SK-N-SH treated with all-trans-retinoic acid at 6 μM for 48 hours (cell line): ENCODE measurements at regions not wholly inside any gene's neighbourhood (a gene's known extent, or its start where the extent isn't known, plus 50 kb on each side); places are given as distances from the start of the nearest gene placed in this dataset.

Experiments
- GLIS3 ChIP-seq: fragments of 250-450 bp; sonication (Bioruptor Pico); IDR thresholded peaks from 2 replicates; pipeline ENCODE4 v1.5.0; 2020; ENCODE audit warnings: mild to moderate bottlenecking, moderate library complexity
- ISL1 ChIP-seq: fragments of 250-450 bp; sonication (Bioruptor Pico); IDR thresholded peaks from 2 replicates; pipeline ENCODE4 v2.1.2; 2022; ENCODE audit warnings: mild to moderate bottlenecking, moderate library complexity
- OSR1 ChIP-seq: fragments of 250-450 bp; sonication (Bioruptor Pico); IDR thresholded peaks from 2 replicates; pipeline ENCODE4 v1.8.0; 2022; ENCODE audit warnings: moderate library complexity, mild to moderate bottlenecking, inconsistent platforms
- RARB ChIP-seq: fragments of 250-450 bp; sonication (Bioruptor Pico); IDR thresholded peaks from 2 replicates; pipeline ENCODE4 v1.8.0; 2021; ENCODE audit warnings: mild to moderate bottlenecking, moderate library complexity
- SNAI2 ChIP-seq: fragments of 250-450 bp; sonication (Bioruptor Pico); IDR thresholded peaks from 2 replicates; pipeline ENCODE4 v1.5.0; 2020; ENCODE audit warnings: mild to moderate bottlenecking, moderate library complexity
- TCF4 ChIP-seq: fragments of 250-450 bp; sonication (Bioruptor Pico); IDR thresholded peaks from 2 replicates; pipeline ENCODE4 v1.8.0; 2021; ENCODE audit warnings: mild to moderate bottlenecking, moderate library complexity, borderline replicate concordance
- ZFP3 ChIP-seq: fragments of 250-450 bp; sonication (Bioruptor Pico); IDR thresholded peaks from 2 replicates; pipeline ENCODE4 v1.5.0; 2020; ENCODE audit warnings: mild to moderate bottlenecking, moderate library complexity
- ZFP30 ChIP-seq: fragments of 450-650 bp; formaldehyde crosslinking; IDR thresholded peaks from 2 replicates; pipeline ENCODE4 v1.5.0; 2022; ENCODE audit warnings: mild to moderate bottlenecking, moderate library complexity
- ZNF8 ChIP-seq: fragments of 450-650 bp; formaldehyde crosslinking; IDR thresholded peaks from 2 replicates; pipeline ENCODE4 v1.5.0; 2020; ENCODE audit warnings: mild to moderate bottlenecking, moderate library complexity
- TF ChIP-seq, protein P1 (sequence below): fragments of 250-450 bp; sonication (Bioruptor Pico); IDR thresholded peaks from 2 replicates; pipeline ENCODE4 v1.8.0; 2020; ENCODE audit warnings: mild to moderate bottlenecking, moderate library complexity, borderline replicate concordance
- TF ChIP-seq, protein P2 (sequence below): fragments of 250-450 bp; sonication (Bioruptor Pico); IDR thresholded peaks from 2 replicates; pipeline ENCODE4 v1.5.1; 2021; ENCODE audit warnings: mild to moderate bottlenecking, moderate library complexity
- TF ChIP-seq, protein P3 (sequence below): fragments of 250-450 bp; sonication (Bioruptor Pico); IDR thresholded peaks from 2 replicates; pipeline ENCODE4 v1.5.1; 2020; ENCODE audit warnings: low read depth, mild to moderate bottlenecking, moderate library complexity

DNA sequence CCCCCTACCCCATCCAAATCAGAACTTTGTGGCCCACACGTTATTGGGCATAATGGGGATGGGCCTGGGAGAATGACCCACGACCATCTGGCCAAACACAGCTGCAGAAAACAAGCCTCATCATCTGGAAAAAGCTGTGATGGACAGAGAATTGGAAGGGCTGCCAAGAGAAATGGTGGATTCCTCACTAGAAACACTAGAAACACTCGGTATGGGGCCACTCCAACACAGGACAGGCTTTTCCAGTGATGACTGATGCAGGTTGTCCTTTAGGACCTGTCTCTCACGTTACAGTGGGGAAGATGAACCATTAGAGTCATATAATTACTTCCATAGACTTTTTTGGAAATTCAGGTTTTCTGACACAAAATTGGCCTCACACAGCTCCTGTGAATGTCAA, 172.4 kb upstream of the TARS1 start:
- TF ChIP-seq, protein P1, sequence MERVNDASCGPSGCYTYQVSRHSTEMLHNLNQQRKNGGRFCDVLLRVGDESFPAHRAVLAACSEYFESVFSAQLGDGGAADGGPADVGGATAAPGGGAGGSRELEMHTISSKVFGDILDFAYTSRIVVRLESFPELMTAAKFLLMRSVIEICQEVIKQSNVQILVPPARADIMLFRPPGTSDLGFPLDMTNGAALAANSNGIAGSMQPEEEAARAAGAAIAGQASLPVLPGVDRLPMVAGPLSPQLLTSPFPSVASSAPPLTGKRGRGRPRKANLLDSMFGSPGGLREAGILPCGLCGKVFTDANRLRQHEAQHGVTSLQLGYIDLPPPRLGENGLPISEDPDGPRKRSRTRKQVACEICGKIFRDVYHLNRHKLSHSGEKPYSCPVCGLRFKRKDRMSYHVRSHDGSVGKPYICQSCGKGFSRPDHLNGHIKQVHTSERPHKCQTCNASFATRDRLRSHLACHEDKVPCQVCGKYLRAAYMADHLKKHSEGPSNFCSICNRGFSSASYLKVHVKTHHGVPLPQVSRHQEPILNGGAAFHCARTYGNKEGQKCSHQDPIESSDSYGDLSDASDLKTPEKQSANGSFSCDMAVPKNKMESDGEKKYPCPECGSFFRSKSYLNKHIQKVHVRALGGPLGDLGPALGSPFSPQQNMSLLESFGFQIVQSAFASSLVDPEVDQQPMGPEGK (CRISPR knock-in tag): no peak
- no peak for TF ChIP-seq TCF4 (CRISPR knock-in tag)
- TF ChIP-seq ZNF8 (CRISPR knock-in tag): no peak
- no peak for TF ChIP-seq RARB (CRISPR knock-in tag)
- TF ChIP-seq ZFP3 (CRISPR knock-in tag): no peak
- no peak for TF ChIP-seq GLIS3 (CRISPR knock-in tag)
- TF ChIP-seq ZFP30 (CRISPR knock-in tag): no peak
- no peak for TF ChIP-seq OSR1 (CRISPR knock-in tag)
- TF ChIP-seq, protein P2, sequence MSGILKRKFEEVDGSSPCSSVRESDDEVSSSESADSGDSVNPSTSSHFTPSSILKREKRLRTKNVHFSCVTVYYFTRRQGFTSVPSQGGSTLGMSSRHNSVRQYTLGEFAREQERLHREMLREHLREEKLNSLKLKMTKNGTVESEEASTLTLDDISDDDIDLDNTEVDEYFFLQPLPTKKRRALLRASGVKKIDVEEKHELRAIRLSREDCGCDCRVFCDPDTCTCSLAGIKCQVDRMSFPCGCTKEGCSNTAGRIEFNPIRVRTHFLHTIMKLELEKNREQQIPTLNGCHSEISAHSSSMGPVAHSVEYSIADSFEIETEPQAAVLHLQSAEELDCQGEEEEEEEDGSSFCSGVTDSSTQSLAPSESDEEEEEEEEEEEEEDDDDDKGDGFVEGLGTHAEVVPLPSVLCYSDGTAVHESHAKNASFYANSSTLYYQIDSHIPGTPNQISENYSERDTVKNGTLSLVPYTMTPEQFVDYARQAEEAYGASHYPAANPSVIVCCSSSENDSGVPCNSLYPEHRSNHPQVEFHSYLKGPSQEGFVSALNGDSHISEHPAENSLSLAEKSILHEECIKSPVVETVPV (CRISPR knock-in tag): no peak
- no peak for TF ChIP-seq SNAI2
- TF ChIP-seq ISL1 (CRISPR knock-in tag): no peak
- TF ChIP-seq, protein P3, sequence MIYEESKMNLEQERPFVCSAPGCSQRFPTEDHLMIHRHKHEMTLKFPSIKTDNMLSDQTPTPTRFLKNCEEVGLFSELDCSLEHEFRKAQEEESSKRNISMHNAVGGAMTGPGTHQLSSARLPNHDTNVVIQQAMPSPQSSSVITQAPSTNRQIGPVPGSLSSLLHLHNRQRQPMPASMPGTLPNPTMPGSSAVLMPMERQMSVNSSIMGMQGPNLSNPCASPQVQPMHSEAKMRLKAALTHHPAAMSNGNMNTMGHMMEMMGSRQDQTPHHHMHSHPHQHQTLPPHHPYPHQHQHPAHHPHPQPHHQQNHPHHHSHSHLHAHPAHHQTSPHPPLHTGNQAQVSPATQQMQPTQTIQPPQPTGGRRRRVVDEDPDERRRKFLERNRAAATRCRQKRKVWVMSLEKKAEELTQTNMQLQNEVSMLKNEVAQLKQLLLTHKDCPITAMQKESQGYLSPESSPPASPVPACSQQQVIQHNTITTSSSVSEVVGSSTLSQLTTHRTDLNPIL (CRISPR knock-in tag): no peak
